ENCODE measurements at regions not wholly inside any gene's neighbourhood (a gene's known extent, or its start where the extent isn't known, plus 50 kb on each side); places are given as distances from the start of the nearest gene placed in this dataset.

GRCh38 chr6:68252632-68253031 is 382.4 kb upstream of the ADGRB3 start:
- no peak for FAIRE-seq
- H4K5ac ChIP-seq (ENCODE audit: insufficient read length, low read depth, low read length): no peak overlapping the region
- CTCF ChIA-PET (ENCODE audit: partially characterized antibody): no interaction called here

More at GRCh38 chr6:68252632-68253031, 382.4 kb upstream of the ADGRB3 start:
- Histone ChIP-seq H2BK120ac (replicated peaks; ENCODE audit: low read depth, low read length) (no peak overlapping the region), H3K27ac (ENCODE audit: low read depth, low read length) (no peak overlapping the region), H3K23ac (ENCODE audit: insufficient read length) (no peak overlapping the region), H3K23me2 (ENCODE audit: low read depth, low read length) (no peaks in the 10 kb centered on the region), H4K8ac (ENCODE audit: extremely low read depth, insufficient read depth, low read length) (no peak overlapping the region), H3K36me3 (ENCODE audit: control insufficient read depth in 2 of 4, insufficient read depth in 4 of 4, low read length in 3 of 4) (no peaks in the 10 kb centered on the region), H3K79me1 (ENCODE audit: low read depth, low read length) (no peaks in the 10 kb centered on the region), H3K79me2 (ENCODE audit: control insufficient read depth in 1 of 2, insufficient read depth in 2 of 2, low read length in 2 of 2) (no peaks in the 10 kb centered on the region), H3K9me3 (ENCODE audit: insufficient read depth in 2 of 2, low read depth in 1 of 2, low read length in 1 of 2) (peaks cover 0 to 3% of the 10 kb centered on the region in 2 experiments; a peak in 1 of 4 replicates), H3K4me2 (ENCODE audit: insufficient read depth in 1 of 2, low read depth in 2 of 2, low read length in 2 of 2) (no peak overlapping the region), H3K14ac (ENCODE audit: insufficient read length) (no peak overlapping the region), H4K91ac (replicated peaks; ENCODE audit: insufficient read length, low read length) (no peak overlapping the region), H2AK5ac (ENCODE audit: low read depth, low read length) (no peak overlapping the region), H3K18ac (ENCODE audit: extremely low read depth, low read length) (no peak overlapping the region), H3K9ac (replicated peaks in 1 of 4; ENCODE audit: extremely low read depth in 1 of 4, low read depth in 3 of 4, low read length in 3 of 4) (no peak overlapping the region), H3K4me3 (ENCODE audit: extremely low read depth in 1 of 4, insufficient read depth in 2 of 4, low read depth in 3 of 4, low read length in 4 of 4) (no peak overlapping the region), H3K4me1 (replicated peaks in 1 of 4; ENCODE audit: control insufficient read depth in 3 of 4, insufficient read depth in 4 of 4, low read length in 3 of 4) (no peaks in the 10 kb centered on the region), H2AFZ (ENCODE audit: low read length) (no peak overlapping the region), H2BK20ac (ENCODE audit: low read length) (no peak overlapping the region), H3K27me3 (replicated peaks in 1 of 4; ENCODE audit: control insufficient read depth in 3 of 4, extremely low read depth in 1 of 4, insufficient read depth in 3 of 4, low read length in 3 of 4) (no peaks in the 10 kb centered on the region), H3K4ac (replicated peaks; ENCODE audit: insufficient read length, low read depth, low read length) (no peak overlapping the region), H2BK12ac (ENCODE audit: low read depth, low read length) (no peak overlapping the region), H3K56ac (replicated peaks; ENCODE audit: insufficient read length, low read depth, low read length) (no peak overlapping the region), H4K20me1 (replicated peaks in 1 of 2; ENCODE audit: control insufficient read depth in 1 of 2, insufficient read depth in 2 of 2, low read length in 2 of 2) (no peaks in the 10 kb centered on the region), H2BK5ac (ENCODE audit: low read depth, low read length) (no peak overlapping the region), H2BK15ac (ENCODE audit: low read length) (no peak overlapping the region)
- TF ChIP-seq JUND (IDR thresholded peaks at IDR 0.05; ENCODE audit: low read length): no peak
- TF ChIP-seq POLR2AphosphoS5 (IDR thresholded peaks at IDR 0.05; ENCODE audit: low read depth, low read length): no peak
- TF ChIP-seq USF2 (IDR thresholded peaks at IDR 0.05; ENCODE audit: low read length): no peak
- TF ChIP-seq RAD21 (IDR thresholded peaks at IDR 0.05 in 1 of 2, conservative IDR thresholded peaks at IDR 0.05 in 1 of 2; ENCODE audit: low read depth in 2 of 2, low read length in 2 of 2): no peak
- no peak for TF ChIP-seq POU5F1 (IDR thresholded peaks at IDR 0.05; ENCODE audit: low read depth, low read length)
- TF ChIP-seq, protein P1, sequence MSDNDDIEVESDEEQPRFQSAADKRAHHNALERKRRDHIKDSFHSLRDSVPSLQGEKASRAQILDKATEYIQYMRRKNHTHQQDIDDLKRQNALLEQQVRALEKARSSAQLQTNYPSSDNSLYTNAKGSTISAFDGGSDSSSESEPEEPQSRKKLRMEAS (IDR thresholded peaks at IDR 0.05): no peak
- TF ChIP-seq HDAC2 (IDR thresholded peaks at IDR 0.05; ENCODE audit: borderline replicate concordance in 1 of 2, low read depth in 2 of 2, low read length in 2 of 2): no peak
- TF ChIP-seq SIRT6 (IDR thresholded peaks at IDR 0.05; ENCODE audit: low read length): no peak
- no peak for TF ChIP-seq RXRA (IDR thresholded peaks at IDR 0.05; ENCODE audit: insufficient read depth, low read depth, low read length)
- POLR2A ChIA-PET (ENCODE audit: partially characterized antibody): no interaction called here
- DNase-seq (ENCODE audit: low read depth in 1 of 2, low spot score in 2 of 2): no peak
- 97% methylated on average over 2 of the region's 2 CpGs; no CpG with 5 or more reads in 1 of the 2 experiments for WGBS, 2 experiments (ENCODE audit: extremely low coverage in 1 of 2, insufficient coverage in 1 of 2, insufficient read length in 1 of 2, insufficient replicate concordance in 2 of 2, low coverage in 1 of 2, low lambda C conversion rate in 2 of 2, missing lambda C conversion rate in 1 of 2)

Data from H1 (cell line).